ENCODE measurements at regions not wholly inside any gene's neighbourhood (a gene's known extent, or its start where the extent isn't known, plus 50 kb on each side); places are given as distances from the start of the nearest gene placed in this dataset.

DNA sequence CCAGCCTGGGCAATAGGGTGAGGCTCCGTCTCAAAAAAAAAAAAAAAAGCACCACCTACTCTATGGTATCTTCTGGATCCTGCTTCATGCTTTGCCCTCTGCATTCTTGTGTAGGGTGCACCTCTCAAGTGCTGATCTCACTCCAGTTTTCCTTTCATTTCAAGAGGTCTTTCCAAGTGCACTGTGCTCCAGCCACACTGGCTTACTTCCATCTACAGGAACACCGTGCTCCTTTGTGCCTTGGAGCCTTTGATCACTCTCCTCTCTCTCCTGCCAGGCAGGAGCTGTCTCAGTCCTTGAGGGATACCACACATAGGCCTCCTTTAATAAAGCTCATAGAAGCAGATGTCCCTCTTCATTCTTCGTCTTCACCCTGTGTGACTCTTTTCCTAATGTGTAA, 55.4 kb upstream of the GREM2 start:
- TF ChIP-seq, protein P1, sequence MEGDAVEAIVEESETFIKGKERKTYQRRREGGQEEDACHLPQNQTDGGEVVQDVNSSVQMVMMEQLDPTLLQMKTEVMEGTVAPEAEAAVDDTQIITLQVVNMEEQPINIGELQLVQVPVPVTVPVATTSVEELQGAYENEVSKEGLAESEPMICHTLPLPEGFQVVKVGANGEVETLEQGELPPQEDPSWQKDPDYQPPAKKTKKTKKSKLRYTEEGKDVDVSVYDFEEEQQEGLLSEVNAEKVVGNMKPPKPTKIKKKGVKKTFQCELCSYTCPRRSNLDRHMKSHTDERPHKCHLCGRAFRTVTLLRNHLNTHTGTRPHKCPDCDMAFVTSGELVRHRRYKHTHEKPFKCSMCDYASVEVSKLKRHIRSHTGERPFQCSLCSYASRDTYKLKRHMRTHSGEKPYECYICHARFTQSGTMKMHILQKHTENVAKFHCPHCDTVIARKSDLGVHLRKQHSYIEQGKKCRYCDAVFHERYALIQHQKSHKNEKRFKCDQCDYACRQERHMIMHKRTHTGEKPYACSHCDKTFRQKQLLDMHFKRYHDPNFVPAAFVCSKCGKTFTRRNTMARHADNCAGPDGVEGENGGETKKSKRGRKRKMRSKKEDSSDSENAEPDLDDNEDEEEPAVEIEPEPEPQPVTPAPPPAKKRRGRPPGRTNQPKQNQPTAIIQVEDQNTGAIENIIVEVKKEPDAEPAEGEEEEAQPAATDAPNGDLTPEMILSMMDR (IDR thresholded peaks at IDR 0.05) = no peak
- TF ChIP-seq POLR2A (IDR thresholded peaks at IDR 0.05) (no peak), POLR2AphosphoS5 (IDR thresholded peaks at IDR 0.05) (peak; percentile 48)

Data from prostate gland (tissue), 2 donors.